ENCODE measurements at regions not wholly inside any gene's neighbourhood (a gene's known extent, or its start where the extent isn't known, plus 50 kb on each side); places are given as distances from the start of the nearest gene placed in this dataset.

DNA sequence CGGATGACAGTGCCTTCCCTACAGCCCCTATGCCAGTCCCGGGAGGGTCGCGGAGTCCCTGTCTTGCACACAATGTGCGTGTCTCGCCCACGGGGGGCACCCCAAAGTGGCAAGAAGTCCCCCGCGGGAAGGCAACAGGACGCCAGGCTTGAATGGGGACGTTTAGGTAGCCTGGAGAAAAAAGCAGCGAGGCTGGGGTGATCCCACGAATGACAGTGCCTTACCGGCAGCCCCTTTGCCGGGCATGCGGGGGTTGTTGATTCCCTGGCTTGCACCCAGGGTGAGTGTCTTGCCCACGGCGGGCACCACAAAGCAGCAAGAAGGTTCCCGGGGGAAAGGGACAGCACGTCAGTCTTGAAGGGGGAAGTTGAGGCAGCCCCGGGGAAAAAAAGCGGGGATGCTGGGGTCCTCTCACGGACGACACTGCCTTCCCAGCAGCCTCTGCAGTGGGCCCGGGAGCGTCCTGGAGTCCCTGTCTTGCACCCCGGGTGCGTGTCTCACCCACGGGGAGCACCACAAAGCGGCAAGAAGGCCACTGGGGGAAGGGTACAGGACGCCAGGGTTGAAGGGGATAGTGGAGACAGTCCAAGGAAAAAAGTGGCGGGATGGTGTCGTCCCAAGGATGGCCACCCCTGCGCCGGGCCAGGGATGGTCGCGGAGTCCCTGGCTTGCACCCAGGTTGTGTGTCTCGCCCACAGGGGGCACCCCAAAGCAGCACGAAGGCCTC lies 156.8 kb upstream of the ALG10B start:
- TF ChIP-seq, protein P1, sequence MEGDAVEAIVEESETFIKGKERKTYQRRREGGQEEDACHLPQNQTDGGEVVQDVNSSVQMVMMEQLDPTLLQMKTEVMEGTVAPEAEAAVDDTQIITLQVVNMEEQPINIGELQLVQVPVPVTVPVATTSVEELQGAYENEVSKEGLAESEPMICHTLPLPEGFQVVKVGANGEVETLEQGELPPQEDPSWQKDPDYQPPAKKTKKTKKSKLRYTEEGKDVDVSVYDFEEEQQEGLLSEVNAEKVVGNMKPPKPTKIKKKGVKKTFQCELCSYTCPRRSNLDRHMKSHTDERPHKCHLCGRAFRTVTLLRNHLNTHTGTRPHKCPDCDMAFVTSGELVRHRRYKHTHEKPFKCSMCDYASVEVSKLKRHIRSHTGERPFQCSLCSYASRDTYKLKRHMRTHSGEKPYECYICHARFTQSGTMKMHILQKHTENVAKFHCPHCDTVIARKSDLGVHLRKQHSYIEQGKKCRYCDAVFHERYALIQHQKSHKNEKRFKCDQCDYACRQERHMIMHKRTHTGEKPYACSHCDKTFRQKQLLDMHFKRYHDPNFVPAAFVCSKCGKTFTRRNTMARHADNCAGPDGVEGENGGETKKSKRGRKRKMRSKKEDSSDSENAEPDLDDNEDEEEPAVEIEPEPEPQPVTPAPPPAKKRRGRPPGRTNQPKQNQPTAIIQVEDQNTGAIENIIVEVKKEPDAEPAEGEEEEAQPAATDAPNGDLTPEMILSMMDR (conservative IDR thresholded peaks at IDR 0.05), result no peak
- no peaks in the 10 kb centered on the region for H3K4me1 Mint-ChIP-seq
- no peak for DNase-seq

More for the DNA sequence above, 156.8 kb upstream of the ALG10B start:
- Histone ChIP-seq H3K23ac (ENCODE audit: insufficient read length, low read depth, low read length) (no peak overlapping the region), H3K79me2 (ENCODE audit: insufficient read depth, low read length) (no peaks in the 10 kb centered on the region), H3K4me2 (ENCODE audit: insufficient read depth, insufficient read length, low read length) (no peak overlapping the region), H3K79me1 (ENCODE audit: insufficient read depth, low read depth, low read length, poor library complexity, severe bottlenecking) (no peaks in the 10 kb centered on the region), H3K18ac (ENCODE audit: insufficient read length, low read depth, low read length) (no peak overlapping the region), H3T11ph (ENCODE audit: low read length) (no peak overlapping the region), H2BK120ac (ENCODE audit: low read depth, low read length, poor library complexity, severe bottlenecking) (no peak overlapping the region), H2BK15ac (ENCODE audit: low read depth, low read length) (no peak overlapping the region), H4K20me1 (ENCODE audit: control insufficient read depth, insufficient read depth, insufficient read length) (no peaks in the 10 kb centered on the region), H2BK5ac (ENCODE audit: insufficient read length, low read length) (no peak overlapping the region), H3K9ac (ENCODE audit: extremely low read depth, insufficient read length, low read length) (no peak overlapping the region), H3K9me3 (ENCODE audit: control insufficient read depth, low read depth, low read length) (peaks cover 90% of the 10 kb centered on the region), H4K8ac (replicated peaks; ENCODE audit: insufficient read length, low read depth, low read length) (no peak overlapping the region), H3K4ac (ENCODE audit: low read depth, low read length) (no peak overlapping the region), H3K56ac (ENCODE audit: insufficient read length, low read depth, low read length) (no peak overlapping the region), H2BK20ac (ENCODE audit: low read depth, low read length, poor library complexity, severe bottlenecking) (no peak overlapping the region), H2AK5ac (ENCODE audit: insufficient read length, low read length) (no peak overlapping the region), H4K5ac (ENCODE audit: insufficient read length, low read depth, low read length) (no peak overlapping the region), H3K27me3 (ENCODE audit: insufficient read depth, low read length) (no peaks in the 10 kb centered on the region), H3K27ac (ENCODE audit: insufficient read length, low read depth, low read length) (no peak overlapping the region), H2BK12ac (ENCODE audit: insufficient read length, low read depth, low read length) (no peak overlapping the region), H3K4me1 (ENCODE audit: insufficient read depth, low read length) (no peaks in the 10 kb centered on the region), H3K23me2 (ENCODE audit: insufficient read length, low read depth, low read length, poor library complexity, severe bottlenecking) (no peaks in the 10 kb centered on the region), H2AFZ (ENCODE audit: low read length) (no peak overlapping the region), H3K14ac (ENCODE audit: insufficient read depth, low read length) (no peak overlapping the region), H4K91ac (ENCODE audit: insufficient read length, low read depth, low read length) (no peak overlapping the region)
- Mint-ChIP-seq H3K36me3 (ENCODE audit: insufficient read depth in 1 of 3, low read depth in 3 of 3) (peaks cover 9 to 14% (median 11%) of the 10 kb centered on the region in 3 experiments), H3K27me3 (ENCODE audit: low read depth) (peaks cover 6% of the 10 kb centered on the region), H3K4me3 (no peak overlapping the region), H3K27ac (no peak overlapping the region), H3K9me3 (peaks cover 93 to 96% of the 10 kb centered on the region in 2 experiments)
- no CpG with 5 or more reads among the region's 39 CpGs for WGBS (ENCODE audit: extremely low coverage, insufficient read length, low lambda C conversion rate)
